ENCODE measurements at regions not wholly inside any gene's neighbourhood (a gene's known extent, or its start where the extent isn't known, plus 50 kb on each side); places are given as distances from the start of the nearest gene placed in this dataset.

DNA sequence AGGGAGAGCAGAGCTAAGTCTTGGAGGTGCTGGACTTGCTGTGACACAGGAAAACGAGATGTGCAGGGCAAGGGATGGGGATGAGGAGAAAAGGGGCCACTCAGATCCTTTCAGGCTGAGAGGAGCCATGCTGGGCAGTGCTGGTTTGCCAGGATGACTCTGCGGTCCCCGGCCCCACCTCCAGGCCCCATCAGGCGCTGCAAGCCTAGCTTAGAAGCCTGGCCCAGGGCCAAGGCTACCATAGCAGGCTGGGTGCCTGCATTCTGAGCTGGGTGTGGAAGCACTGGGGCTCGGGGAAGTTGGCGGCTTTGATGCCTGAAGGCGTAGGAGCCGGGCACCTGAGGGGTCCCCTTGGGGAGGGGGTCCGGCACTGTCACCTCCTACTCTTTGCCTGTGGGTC, 341.2 kb upstream of the USP9Y start:
- no peak for TF ChIP-seq EP300 (IDR thresholded peaks at IDR 0.05)
- TF ChIP-seq, protein P1, sequence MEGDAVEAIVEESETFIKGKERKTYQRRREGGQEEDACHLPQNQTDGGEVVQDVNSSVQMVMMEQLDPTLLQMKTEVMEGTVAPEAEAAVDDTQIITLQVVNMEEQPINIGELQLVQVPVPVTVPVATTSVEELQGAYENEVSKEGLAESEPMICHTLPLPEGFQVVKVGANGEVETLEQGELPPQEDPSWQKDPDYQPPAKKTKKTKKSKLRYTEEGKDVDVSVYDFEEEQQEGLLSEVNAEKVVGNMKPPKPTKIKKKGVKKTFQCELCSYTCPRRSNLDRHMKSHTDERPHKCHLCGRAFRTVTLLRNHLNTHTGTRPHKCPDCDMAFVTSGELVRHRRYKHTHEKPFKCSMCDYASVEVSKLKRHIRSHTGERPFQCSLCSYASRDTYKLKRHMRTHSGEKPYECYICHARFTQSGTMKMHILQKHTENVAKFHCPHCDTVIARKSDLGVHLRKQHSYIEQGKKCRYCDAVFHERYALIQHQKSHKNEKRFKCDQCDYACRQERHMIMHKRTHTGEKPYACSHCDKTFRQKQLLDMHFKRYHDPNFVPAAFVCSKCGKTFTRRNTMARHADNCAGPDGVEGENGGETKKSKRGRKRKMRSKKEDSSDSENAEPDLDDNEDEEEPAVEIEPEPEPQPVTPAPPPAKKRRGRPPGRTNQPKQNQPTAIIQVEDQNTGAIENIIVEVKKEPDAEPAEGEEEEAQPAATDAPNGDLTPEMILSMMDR (IDR thresholded peaks at IDR 0.05) = no peak
- TF ChIP-seq POLR2AphosphoS5 (IDR thresholded peaks at IDR 0.05) = no peak
- no peak for TF ChIP-seq POLR2A (IDR thresholded peaks at IDR 0.05)

All from stomach (tissue), 4 donors.